ENCODE measurements at regions not wholly inside any gene's neighbourhood (a gene's known extent, or its start where the extent isn't known, plus 50 kb on each side); places are given as distances from the start of the nearest gene placed in this dataset.

DNA sequence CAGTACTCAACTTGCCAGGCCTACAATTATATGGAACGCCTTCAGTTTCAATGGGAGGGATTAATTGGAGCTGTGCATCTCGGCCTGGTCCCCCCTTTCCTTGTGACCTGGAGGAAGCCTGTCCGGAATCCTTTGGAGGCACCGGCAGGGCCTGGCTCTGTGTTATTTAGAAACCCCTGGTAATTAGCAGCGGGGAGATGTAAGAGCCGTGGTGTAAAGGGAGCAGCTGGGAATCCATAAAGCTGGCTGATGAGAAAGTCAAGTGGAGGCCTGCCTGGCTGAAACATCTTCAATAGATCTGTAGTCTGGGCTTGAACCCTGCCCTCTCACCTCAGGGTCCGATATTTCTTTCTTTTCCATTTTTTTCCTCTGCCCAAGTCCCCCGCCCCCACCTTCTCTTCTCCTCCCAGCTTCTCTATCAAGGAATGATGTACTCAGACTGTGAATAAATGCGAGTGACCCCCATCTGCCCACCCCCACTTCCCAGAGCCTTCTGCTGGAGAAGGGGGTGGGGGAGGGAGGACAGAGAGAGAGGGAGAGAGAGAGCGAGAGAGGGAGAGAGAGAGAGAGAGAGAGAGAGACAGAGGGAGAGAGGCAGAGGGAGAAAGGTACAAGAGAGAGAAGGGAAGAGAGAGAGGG, 495.5 kb upstream of the ZFHX3 start:
- Histone ChIP-seq H3K27ac (ENCODE audit: low read length) (no peak overlapping the region), H3K27me3 (ENCODE audit: low read depth, low read length) (peaks cover 38% of the 10 kb centered on the region), H3K36me3 (replicated peaks; ENCODE audit: low read depth, low read length) (no peaks in the 10 kb centered on the region), H3K79me2 (ENCODE audit: low read length) (no peaks in the 10 kb centered on the region), H3K4me1 (ENCODE audit: low read length) (no peaks in the 10 kb centered on the region), H2AFZ (ENCODE audit: low read depth, low read length) (no peak overlapping the region), H3K4me3 (ENCODE audit: low read length) (no peak overlapping the region), H4K20me1 (ENCODE audit: insufficient read depth, low read length) (no peaks in the 10 kb centered on the region), H3K9me3 (ENCODE audit: insufficient read depth, low read length) (no peaks in the 10 kb centered on the region), H3K4me2 (ENCODE audit: low read length) (no peak overlapping the region), H3K9ac (ENCODE audit: low read length) (no peak overlapping the region)
- TF ChIP-seq EZH2phosphoT487 (IDR thresholded peaks at IDR 0.05; ENCODE audit: low read depth) (no peak), CTCF (IDR thresholded peaks at IDR 0.05; ENCODE audit: low read depth, low read length) (no peak)

GRCh38 chr16:73542885-73543284, 495.0 kb upstream of the ZFHX3 start:
- H3K4me2 ChIP-seq (ENCODE audit: low read length): no peak overlapping the region
- no peak overlapping the region for H3K9ac ChIP-seq (ENCODE audit: low read length)
- no peak for TF ChIP-seq CTCF (IDR thresholded peaks at IDR 0.05; ENCODE audit: low read depth, low read length)
- no peak for TF ChIP-seq EZH2phosphoT487 (IDR thresholded peaks at IDR 0.05; ENCODE audit: low read depth)
- no peaks in the 10 kb centered on the region for H3K79me2 ChIP-seq (ENCODE audit: low read length)
- H3K9me3 ChIP-seq (ENCODE audit: insufficient read depth, low read length): no peaks in the 10 kb centered on the region
- H3K36me3 ChIP-seq (replicated peaks; ENCODE audit: low read depth, low read length): no peaks in the 10 kb centered on the region
- peaks cover 32% of the 10 kb centered on the region for H3K27me3 ChIP-seq (ENCODE audit: low read depth, low read length)
- H3K4me3 ChIP-seq (ENCODE audit: low read length): no peak overlapping the region
- H2AFZ ChIP-seq (ENCODE audit: low read depth, low read length): no peak overlapping the region
- H3K27ac ChIP-seq (ENCODE audit: low read length): no peak overlapping the region
- H4K20me1 ChIP-seq (ENCODE audit: insufficient read depth, low read length): no peaks in the 10 kb centered on the region
- H3K4me1 ChIP-seq (ENCODE audit: low read length): no peaks in the 10 kb centered on the region

DNA sequence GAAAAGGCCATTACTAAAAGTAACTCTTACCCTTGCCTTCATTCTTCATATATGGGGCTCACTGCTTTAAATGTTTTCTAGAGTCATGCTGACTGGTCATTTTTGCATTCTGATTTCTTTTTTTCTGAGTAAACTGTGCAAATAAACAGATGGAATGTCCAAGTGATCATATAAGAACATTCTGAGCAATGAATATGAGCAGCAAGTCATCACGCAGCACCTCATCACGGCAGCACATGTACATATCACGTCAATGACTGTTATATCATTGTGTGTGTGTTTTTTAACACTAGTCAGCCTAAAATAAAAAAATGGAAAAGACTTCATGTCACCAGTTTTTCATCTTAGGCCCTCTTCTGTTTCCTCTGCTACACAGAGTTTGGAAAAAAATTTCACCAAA, 490.0 kb upstream of the ZFHX3 start:
- H3K4me2 ChIP-seq (ENCODE audit: low read length): no peak overlapping the region
- H3K9ac ChIP-seq (ENCODE audit: low read length): no peak overlapping the region
- H3K9me3 ChIP-seq (ENCODE audit: insufficient read depth, low read length): no peaks in the 10 kb centered on the region
- no peaks in the 10 kb centered on the region for H4K20me1 ChIP-seq (ENCODE audit: insufficient read depth, low read length)
- no peaks in the 10 kb centered on the region for H3K4me1 ChIP-seq (ENCODE audit: low read length)
- H3K27me3 ChIP-seq (ENCODE audit: low read depth, low read length): no peaks in the 10 kb centered on the region
- TF ChIP-seq EZH2phosphoT487 (IDR thresholded peaks at IDR 0.05; ENCODE audit: low read depth): no peak
- H2AFZ ChIP-seq (ENCODE audit: low read depth, low read length): no peak overlapping the region
- no peaks in the 10 kb centered on the region for H3K36me3 ChIP-seq (replicated peaks; ENCODE audit: low read depth, low read length)
- H3K27ac ChIP-seq (ENCODE audit: low read length): no peak overlapping the region
- no peak overlapping the region for H3K4me3 ChIP-seq (ENCODE audit: low read length)
- H3K79me2 ChIP-seq (ENCODE audit: low read length): no peaks in the 10 kb centered on the region

- Histone ChIP-seq H4K20me1 (ENCODE audit: insufficient read depth, low read length) (no peaks in the 10 kb centered on the region), H2AFZ (ENCODE audit: low read depth, low read length) (no peak overlapping the region), H3K9ac (ENCODE audit: low read length) (no peak overlapping the region), H3K27me3 (ENCODE audit: low read depth, low read length) (no peaks in the 10 kb centered on the region), H3K9me3 (ENCODE audit: insufficient read depth, low read length) (no peaks in the 10 kb centered on the region), H3K4me2 (ENCODE audit: low read length) (no peak overlapping the region), H3K36me3 (replicated peaks; ENCODE audit: low read depth, low read length) (no peaks in the 10 kb centered on the region), H3K79me2 (ENCODE audit: low read length) (no peaks in the 10 kb centered on the region), H3K4me1 (ENCODE audit: low read length) (no peaks in the 10 kb centered on the region), H3K27ac (ENCODE audit: low read length) (no peak overlapping the region), H3K4me3 (ENCODE audit: low read length) (no peak overlapping the region)
- TF ChIP-seq CTCF (IDR thresholded peaks at IDR 0.05; ENCODE audit: low read depth, low read length) (no peak), EZH2phosphoT487 (IDR thresholded peaks at IDR 0.05; ENCODE audit: low read depth) (no peak)
Observed at GRCh38 chr16:73536931-73537330, 489.0 kb upstream of the ZFHX3 start.
